CD14-positive monocyte (primary cell): ENCODE measurements at regions not wholly inside any gene's neighbourhood (a gene's known extent, or its start where the extent isn't known, plus 50 kb on each side); places are given as distances from the start of the nearest gene placed in this dataset.

ENCODE experiments used
- DNase-seq, 3 donors: peaks; one replicate each; pipeline ENCODE4 v3.0.0-alpha.2; 2011 to 2022
- H2AFZ ChIP-seq: 2 replicates; pipeline ENCODE4 v1.6.0; 2012; ENCODE audit warnings: mild to moderate bottlenecking, low read depth, low read length, inconsistent platforms; ENCODE audit not compliant: insufficient read depth, poor library complexity, severe bottlenecking
- H3K27ac ChIP-seq, 2 donors: 1 replicate in 1 of 2; 2 replicates in 1 of 2; pipeline ENCODE4 v1.5.1; 2012 to 2013; ENCODE audit warnings: low read length in 2 of 2, control low read depth in 1 of 2, inconsistent platforms in 1 of 2, low read depth in 1 of 2, mild to moderate bottlenecking in 1 of 2
- H3K27me3 ChIP-seq, 2 donors: one replicate each; pipeline versions ENCODE4 v1.6.0 to v1.6.1; 2011 to 2013; ENCODE audit warnings: low read length in 2 of 2; ENCODE audit not compliant: control insufficient read depth in 2 of 2, insufficient read depth in 2 of 2
- H3K36me3 ChIP-seq, 2 donors: replicated peaks in 1 of 2; 1 replicate in 1 of 2; 2 replicates in 1 of 2; pipeline versions ENCODE4 v1.5.1 to v1.6.1; 2012 to 2013; ENCODE audit warnings: low read length in 2 of 2, control low read depth in 1 of 2, inconsistent platforms in 1 of 2, mild to moderate bottlenecking in 1 of 2; ENCODE audit not compliant: insufficient read depth in 2 of 2, control insufficient read depth in 1 of 2
- H3K4me1 ChIP-seq, 2 donors: 1 replicate in 1 of 2; 2 replicates in 1 of 2; pipeline versions ENCODE4 v1.5.1 to v1.6.1; 2012 to 2013; ENCODE audit warnings: low read length in 2 of 2, control low read depth in 1 of 2, inconsistent platforms in 1 of 2, mild to moderate bottlenecking in 1 of 2, moderate library complexity in 1 of 2; ENCODE audit not compliant: insufficient read depth in 2 of 2, control insufficient read depth in 1 of 2
- H3K4me2 ChIP-seq: replicated peaks from 2 replicates; pipeline ENCODE3; 2012; ENCODE audit warnings: low read length, moderate library complexity, mild to moderate bottlenecking; ENCODE audit not compliant: poor library complexity, severe bottlenecking; ENCODE audit errors: extremely low read depth
- H3K4me3 ChIP-seq, 3 experiments: fragments of 200-600 bp in 1 of 3; sonication (generic) in 1 of 3; replicated peaks in 1 of 3; 1 replicate in 2 of 3; 2 replicates in 1 of 3; pipeline ENCODE4 v1.5.1; 2011 to 2013; ENCODE audit warnings: low read length in 3 of 3, mild to moderate bottlenecking in 3 of 3, control low read depth in 2 of 3, low read depth in 2 of 3, inconsistent platforms in 1 of 3, moderate library complexity in 1 of 3
- H3K79me2 ChIP-seq: 2 replicates; pipeline ENCODE4 v1.6.0; 2012; ENCODE audit warnings: mild to moderate bottlenecking, control low read depth, inconsistent platforms, low read length, moderate library complexity; ENCODE audit not compliant: insufficient read depth
- H3K9ac ChIP-seq: 2 replicates; pipeline ENCODE4 v1.6.0; 2017; ENCODE audit warnings: low read length, mild to moderate bottlenecking; ENCODE audit not compliant: insufficient read depth, poor library complexity, severe bottlenecking
- H3K9me3 ChIP-seq, 2 donors: replicated peaks in 1 of 2; 1 replicate in 1 of 2; 2 replicates in 1 of 2; pipeline versions ENCODE4 v1.5.1 to v1.6.1; 2012 to 2013; ENCODE audit warnings: low read length in 2 of 2, control low read depth in 1 of 2; ENCODE audit not compliant: control insufficient read depth in 1 of 2, insufficient read depth in 1 of 2
- H4K20me1 ChIP-seq: 2 replicates; pipeline ENCODE4 v1.6.0; 2012; ENCODE audit warnings: mild to moderate bottlenecking, low read length, control low read depth, moderate library complexity; ENCODE audit not compliant: insufficient read depth
- H3K27ac Mint-ChIP-seq, 7 donors: one replicate each; pipeline ENCODE4 v1.8.0; 2020; ENCODE audit warnings: mild to moderate bottlenecking in 7 of 7, mixed read lengths in 7 of 7, moderate library complexity in 6 of 7, inconsistent platforms in 2 of 7
- H3K27me3 Mint-ChIP-seq, 3 donors: one replicate each; pipeline ENCODE4 v1.8.0; 2021 to 2022; ENCODE audit warnings: low read depth in 3 of 3, mild to moderate bottlenecking in 3 of 3, mixed read lengths in 3 of 3, moderate library complexity in 3 of 3, inconsistent platforms in 1 of 3
- H3K36me3 Mint-ChIP-seq, 2 donors: one replicate each; pipeline ENCODE4 v1.8.0; 2020; ENCODE audit warnings: mixed read lengths in 2 of 2, inconsistent platforms in 1 of 2, mild to moderate bottlenecking in 1 of 2
- H3K4me1 Mint-ChIP-seq: one replicate; pipeline ENCODE4 v1.8.0; 2020; ENCODE audit warnings: mild to moderate bottlenecking, mixed read lengths
- H3K4me3 Mint-ChIP-seq, 2 donors: one replicate each; pipeline ENCODE4 v1.8.0; 2020; ENCODE audit warnings: mild to moderate bottlenecking in 2 of 2, mixed read lengths in 2 of 2, moderate library complexity in 1 of 2
- H3K9me3 Mint-ChIP-seq, 7 donors: one replicate each; pipeline ENCODE4 v1.8.0; 2020 to 2022; ENCODE audit warnings: mixed read lengths in 7 of 7, mild to moderate bottlenecking in 6 of 7, moderate library complexity in 6 of 7, inconsistent platforms in 2 of 7
- WGBS: methylation state at CpG from one replicate; pipeline ENCODE4 v1.1.5; 2013; ENCODE audit warnings: missing lambda C conversion rate; ENCODE audit not compliant: insufficient coverage; 5-methylcytosine and 5-hydroxymethylcytosine counted together
- intact Hi-C, 2 donors: fragments of 100-400 bp; cut with micrococcal nuclease; formaldehyde crosslinking; loops; one replicate each; pipeline versions ENCODE4 v1.15.0 to v1.15.1; 2023
- TF ChIP-seq, protein P1 (sequence below): fragments of 200-600 bp; IDR thresholded peaks from one replicate; pipeline ENCODE4 v1.8.0; 2022; ENCODE audit warnings: antibody characterized with exemption, mild to moderate bottlenecking

DNA sequence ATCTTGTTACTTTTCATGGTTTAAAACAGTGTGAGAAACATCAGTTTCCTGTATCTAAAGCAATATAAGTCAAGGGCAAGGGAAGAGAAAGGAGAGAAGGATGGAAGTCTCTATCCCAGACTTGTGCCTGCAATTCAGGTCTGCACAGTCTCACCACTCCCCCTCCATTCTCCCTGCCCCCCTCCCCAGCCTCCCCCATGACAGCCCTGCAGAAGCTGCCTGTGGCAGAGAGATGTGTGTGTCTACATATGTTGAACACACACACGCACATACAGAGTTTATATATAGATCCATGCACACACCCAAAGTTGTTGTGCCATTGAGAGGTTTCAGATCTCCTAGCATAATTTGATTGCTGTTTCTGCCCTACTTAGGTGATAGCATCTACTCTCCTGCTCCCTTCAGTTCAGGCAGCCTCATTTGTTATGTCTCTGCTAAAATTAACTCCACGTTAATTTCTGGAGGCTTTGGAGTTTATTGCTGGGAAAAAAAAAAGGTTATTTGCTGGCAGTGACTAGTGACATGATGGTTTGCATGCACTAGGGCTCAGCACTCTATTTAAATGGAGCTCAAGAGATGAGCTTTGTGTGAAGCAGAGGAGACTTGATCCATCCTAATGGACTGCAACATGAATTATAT, 124.9 kb upstream of the SMYD2 start:
- Mint-ChIP-seq H3K27me3 (peaks cover 4 to 6% (median 5%) of the 10 kb centered on the region in 3 donors), H3K9me3 (peaks cover 0 to 2% (median 0%) of the 10 kb centered on the region in 7 donors), H3K36me3 (no peaks in the 10 kb centered on the region), H3K4me1 (no peaks in the 10 kb centered on the region), H3K27ac (no peak overlapping the region), H3K4me3 (no peak overlapping the region)
- H3K79me2 ChIP-seq = no peaks in the 10 kb centered on the region
- DNase-seq = no peak
- intact Hi-C loops = no loop called here
- no peak overlapping the region for H3K4me3 ChIP-seq
- no peaks in the 10 kb centered on the region for H3K4me1 ChIP-seq
- H2AFZ ChIP-seq = no peak overlapping the region
- H3K4me2 ChIP-seq = no peak overlapping the region
- no peaks in the 10 kb centered on the region for H4K20me1 ChIP-seq
- no CpG with 5 or more reads among the region's 2 CpGs for WGBS
- TF ChIP-seq, protein P1, sequence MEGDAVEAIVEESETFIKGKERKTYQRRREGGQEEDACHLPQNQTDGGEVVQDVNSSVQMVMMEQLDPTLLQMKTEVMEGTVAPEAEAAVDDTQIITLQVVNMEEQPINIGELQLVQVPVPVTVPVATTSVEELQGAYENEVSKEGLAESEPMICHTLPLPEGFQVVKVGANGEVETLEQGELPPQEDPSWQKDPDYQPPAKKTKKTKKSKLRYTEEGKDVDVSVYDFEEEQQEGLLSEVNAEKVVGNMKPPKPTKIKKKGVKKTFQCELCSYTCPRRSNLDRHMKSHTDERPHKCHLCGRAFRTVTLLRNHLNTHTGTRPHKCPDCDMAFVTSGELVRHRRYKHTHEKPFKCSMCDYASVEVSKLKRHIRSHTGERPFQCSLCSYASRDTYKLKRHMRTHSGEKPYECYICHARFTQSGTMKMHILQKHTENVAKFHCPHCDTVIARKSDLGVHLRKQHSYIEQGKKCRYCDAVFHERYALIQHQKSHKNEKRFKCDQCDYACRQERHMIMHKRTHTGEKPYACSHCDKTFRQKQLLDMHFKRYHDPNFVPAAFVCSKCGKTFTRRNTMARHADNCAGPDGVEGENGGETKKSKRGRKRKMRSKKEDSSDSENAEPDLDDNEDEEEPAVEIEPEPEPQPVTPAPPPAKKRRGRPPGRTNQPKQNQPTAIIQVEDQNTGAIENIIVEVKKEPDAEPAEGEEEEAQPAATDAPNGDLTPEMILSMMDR = no peak
- no peak overlapping the region for H3K27ac ChIP-seq
- H3K36me3 ChIP-seq = no peaks in the 10 kb centered on the region
- no peaks in the 10 kb centered on the region for H3K9me3 ChIP-seq
- peaks cover 0 to 4% of the 10 kb centered on the region in 2 donors for H3K27me3 ChIP-seq
- no peak overlapping the region for H3K9ac ChIP-seq

DNA sequence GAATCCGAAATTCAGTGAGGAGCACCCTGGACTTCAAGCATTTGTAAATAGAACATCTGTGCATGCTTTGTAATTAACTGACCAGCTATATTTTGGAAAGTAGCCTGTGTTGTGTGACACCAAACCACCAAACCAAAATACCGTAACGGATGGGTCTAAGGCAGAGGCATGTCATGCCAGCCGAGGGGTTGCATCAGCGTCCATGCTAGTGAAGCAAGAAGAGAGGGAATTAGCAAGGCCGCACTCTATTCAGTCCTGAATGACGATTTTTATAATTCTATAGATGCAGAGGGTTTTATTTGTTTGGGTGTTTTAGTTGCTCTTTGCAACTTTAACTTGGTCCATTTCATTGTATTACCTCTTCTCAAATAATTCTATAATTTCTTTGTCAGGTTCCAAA, 116.8 kb upstream of the SMYD2 start:
- Histone ChIP-seq H3K4me1 (no peaks in the 10 kb centered on the region), H3K4me2 (no peak overlapping the region), H2AFZ (no peak overlapping the region), H3K79me2 (no peaks in the 10 kb centered on the region), H3K9ac (no peak overlapping the region), H3K27ac (no peak overlapping the region), H3K4me3 (no peak overlapping the region), H4K20me1 (no peaks in the 10 kb centered on the region), H3K9me3 (no peaks in the 10 kb centered on the region), H3K36me3 (no peaks in the 10 kb centered on the region), H3K27me3 (no peaks in the 10 kb centered on the region)
- TF ChIP-seq, protein P1 = no peak
- intact Hi-C loops = no loop called here
- Mint-ChIP-seq H3K4me3 (no peak overlapping the region), H3K27ac (no peak overlapping the region), H3K27me3 (peaks cover 0 to 3% (median 3%) of the 10 kb centered on the region in 3 donors), H3K36me3 (no peaks in the 10 kb centered on the region), H3K9me3 (no peaks in the 10 kb centered on the region), H3K4me1 (no peaks in the 10 kb centered on the region)
- no CpG with 5 or more reads among the region's 7 CpGs for WGBS
- DNase-seq = no peak
